Parathyroid adenoma (tissue), 2 donors: ENCODE measurements at regions not wholly inside any gene's neighbourhood (a gene's known extent, or its start where the extent isn't known, plus 50 kb on each side); places are given as distances from the start of the nearest gene placed in this dataset.
"Not testable (repeated sequence)": the region's sequence is repeated elsewhere in the genome, so short reads cannot be mapped to it uniquely, and the experiment has no call there.

ENCODE experiments used
- H2AFZ ChIP-seq: fragments of 300-600 bp; sonication (generic); one replicate; pipeline ENCODE4 v1.7.0; 2017; ENCODE audit warnings: antibody characterized with exemption, mild to moderate bottlenecking
- H3K27ac ChIP-seq: fragments of 300-600 bp; sonication (generic); one replicate; pipeline ENCODE4 v1.7.0; 2017
- H3K27me3 ChIP-seq: fragments of 300-600 bp; sonication (generic); one replicate; pipeline ENCODE4 v1.7.0; 2017; ENCODE audit warnings: low read length; ENCODE audit not compliant: control insufficient read depth, insufficient read depth
- H3K36me3 ChIP-seq: fragments of 300-600 bp; sonication (generic); one replicate; pipeline ENCODE4 v1.7.0; 2017; ENCODE audit warnings: low read length; ENCODE audit not compliant: control insufficient read depth, insufficient read depth
- H3K4me1 ChIP-seq: fragments of 300-600 bp; sonication (generic); one replicate; pipeline ENCODE4 v1.7.0; 2017; ENCODE audit warnings: control low read depth
- H3K4me2 ChIP-seq: fragments of 300-600 bp; sonication (generic); one replicate; pipeline ENCODE4 v1.7.0; 2017; ENCODE audit warnings: low read length
- H3K4me3 ChIP-seq: fragments of 300-600 bp; sonication (generic); one replicate; pipeline ENCODE4 v1.7.0; 2017; ENCODE audit warnings: low read depth, low read length
- H3K79me2 ChIP-seq: fragments of 300-600 bp; sonication (generic); one replicate; pipeline ENCODE4 v1.7.0; 2017; ENCODE audit warnings: control low read depth
- H3K9ac ChIP-seq: fragments of 300-600 bp; sonication (generic); one replicate; pipeline ENCODE4 v1.7.0; 2017; ENCODE audit warnings: mild to moderate bottlenecking
- H3K9me3 ChIP-seq: fragments of 300-600 bp; sonication (generic); one replicate; pipeline ENCODE4 v1.7.0; 2017; ENCODE audit warnings: low read length; ENCODE audit not compliant: control insufficient read depth
- CTCF ChIP-seq: fragments of 300-600 bp; sonication (generic); IDR thresholded peaks from one replicate; pipeline ENCODE4 v1.7.0; 2017; ENCODE audit warnings: antibody characterized with exemption, mild to moderate bottlenecking
- donor health status: primary hyperparathyroidism.

- TF ChIP-seq CTCF, result no peak
- no peak overlapping the region for H3K4me3 ChIP-seq
- no peak overlapping the region for H3K4me2 ChIP-seq
- no peaks in the 10 kb centered on the region for H3K9me3 ChIP-seq
- no peak overlapping the region for H2AFZ ChIP-seq
- no peaks in the 10 kb centered on the region for H3K36me3 ChIP-seq
- no peak overlapping the region for H3K9ac ChIP-seq
- H3K27ac ChIP-seq, result no peak overlapping the region
- H3K4me1 ChIP-seq, result no peaks in the 10 kb centered on the region
- H3K79me2 ChIP-seq, result no peaks in the 10 kb centered on the region
- no peaks in the 10 kb centered on the region for H3K27me3 ChIP-seq
Observed at GRCh38 chr7:156504687-156505545, 135.7 kb upstream of the RNF32 start.

DNA sequence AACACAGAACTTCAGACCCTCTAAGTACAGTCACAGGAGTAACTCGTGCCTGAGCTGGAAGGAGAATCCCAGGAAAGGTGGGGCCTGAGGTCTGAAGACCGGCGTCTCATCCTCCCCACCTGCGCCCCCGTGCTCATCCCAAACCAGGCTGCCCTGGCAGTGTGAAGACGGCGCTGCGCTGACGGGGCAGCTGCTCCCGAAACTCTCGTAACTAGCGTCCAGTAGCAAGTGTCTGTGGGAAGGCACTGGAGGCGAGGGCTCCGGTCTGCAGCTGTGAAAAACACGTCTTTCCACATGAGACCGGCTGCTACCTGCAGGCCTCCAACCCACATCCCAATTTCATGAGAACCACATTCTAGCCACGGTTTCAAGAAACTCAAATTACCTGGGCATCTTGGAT is 136.6 kb upstream of the RNF32 start:
- Histone ChIP-seq H3K36me3 (no peaks in the 10 kb centered on the region), H3K4me1 (no peaks in the 10 kb centered on the region), H3K9me3 (no peaks in the 10 kb centered on the region), H3K27me3 (no peaks in the 10 kb centered on the region), H3K79me2 (no peaks in the 10 kb centered on the region), H3K27ac (no peak overlapping the region), H3K9ac (no peak overlapping the region), H3K4me3 (no peak overlapping the region), H2AFZ (no peak overlapping the region), H3K4me2 (no peak overlapping the region)
- no peak for TF ChIP-seq CTCF

- no peak overlapping the region for H3K4me3 ChIP-seq
- H3K27me3 ChIP-seq, result no peaks in the 10 kb centered on the region
- H3K9me3 ChIP-seq, result no peaks in the 10 kb centered on the region
- H3K4me1 ChIP-seq, result no peaks in the 10 kb centered on the region
- TF ChIP-seq CTCF, result no peak
- H3K36me3 ChIP-seq, result no peaks in the 10 kb centered on the region
- H3K79me2 ChIP-seq, result no peaks in the 10 kb centered on the region
- no peak overlapping the region for H3K27ac ChIP-seq
- no peak overlapping the region for H3K4me2 ChIP-seq
- no peak overlapping the region for H3K9ac ChIP-seq
- H2AFZ ChIP-seq, result no peak overlapping the region
Observed at GRCh38 chr7:156503196-156503595, 137.4 kb upstream of the RNF32 start.

GRCh38 chr7:156501815-156502214 is 138.8 kb upstream of the RNF32 start:
- H2AFZ ChIP-seq, H3K27ac ChIP-seq, H3K9me3 ChIP-seq, H3K4me3 ChIP-seq, H3K36me3 ChIP-seq, H3K4me2 ChIP-seq, H3K79me2 ChIP-seq, H3K9ac ChIP-seq, H3K4me1 ChIP-seq, H3K27me3 ChIP-seq: not testable (repeated sequence)

DNA sequence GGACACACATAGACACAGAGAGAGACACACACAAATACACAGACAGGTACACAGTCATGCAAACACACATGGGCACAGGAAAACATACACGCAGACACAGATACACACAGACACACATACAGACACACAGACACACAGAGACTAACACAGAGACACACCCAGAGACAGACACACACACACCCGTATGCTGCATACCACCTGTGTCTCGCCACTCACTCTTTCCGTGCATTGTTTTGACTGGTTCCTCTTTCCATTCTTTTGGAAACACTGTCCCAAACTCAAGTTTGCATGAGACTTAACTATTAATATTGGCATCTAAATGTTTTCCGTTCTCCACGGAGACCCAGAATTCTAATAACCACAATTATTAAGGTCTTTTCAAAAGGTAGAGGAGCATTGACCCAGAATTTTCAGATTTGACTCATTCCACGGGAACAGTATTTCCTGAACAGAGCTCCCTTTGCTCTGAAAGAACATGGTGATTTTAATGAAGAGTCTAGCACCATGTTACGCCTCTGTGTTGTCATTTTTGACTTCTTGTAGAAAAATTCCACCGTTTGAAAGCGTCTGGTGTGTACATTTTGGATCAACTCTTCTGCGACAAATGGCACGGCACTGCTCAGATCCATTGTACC is 141.2 kb upstream of the RNF32 start:
- Histone ChIP-seq H3K4me3 (no peak overlapping the region), H2AFZ (no peak overlapping the region), H3K9ac (no peak overlapping the region), H3K79me2 (no peaks in the 10 kb centered on the region), H3K36me3 (no peaks in the 10 kb centered on the region), H3K27ac (no peak overlapping the region), H3K9me3 (no peaks in the 10 kb centered on the region), H3K4me1 (no peaks in the 10 kb centered on the region), H3K27me3 (no peaks in the 10 kb centered on the region), H3K4me2 (no peak overlapping the region)
- no peak for TF ChIP-seq CTCF
